GM21360 (cell line): ENCODE measurements at regions not wholly inside any gene's neighbourhood (a gene's known extent, or its start where the extent isn't known, plus 50 kb on each side); places are given as distances from the start of the nearest gene placed in this dataset.

Experiments used
- ATAC-seq: cut with Tn5 transposase; IDR thresholded peaks from one replicate; pipeline ENCODE4 v1.9.1; 2021; ENCODE audit warnings: mild to moderate bottlenecking, moderate library complexity; ENCODE audit not compliant: unreplicated experiment

GRCh38 chr1:181142096-181142958, 53.8 kb downstream of the IER5 start:
- peak; percentile 79 for ATAC-seq

GRCh38 chr1:181143102-181143859, 54.8 kb downstream of the IER5 start:
- ATAC-seq = no peak

DNA sequence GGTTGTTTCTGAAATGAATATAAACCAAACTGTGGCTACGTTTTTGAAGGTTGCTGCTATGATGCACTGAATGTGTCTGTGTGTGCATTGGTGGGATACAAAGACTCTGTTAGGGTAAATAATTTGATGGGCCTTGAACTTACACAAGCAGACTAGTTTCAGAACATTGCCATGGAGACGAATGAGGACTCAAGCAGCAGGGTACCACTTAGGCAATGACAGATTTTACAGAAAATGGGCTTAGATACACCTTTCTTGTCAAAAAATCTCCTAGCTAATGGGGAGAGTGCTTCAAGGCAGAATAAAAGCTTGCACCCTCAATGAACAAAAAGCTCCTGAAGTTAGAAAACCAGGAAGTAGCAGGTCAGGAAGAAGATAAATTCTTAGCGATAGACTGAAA, 55.7 kb downstream of the IER5 start:
- no peak for ATAC-seq

DNA sequence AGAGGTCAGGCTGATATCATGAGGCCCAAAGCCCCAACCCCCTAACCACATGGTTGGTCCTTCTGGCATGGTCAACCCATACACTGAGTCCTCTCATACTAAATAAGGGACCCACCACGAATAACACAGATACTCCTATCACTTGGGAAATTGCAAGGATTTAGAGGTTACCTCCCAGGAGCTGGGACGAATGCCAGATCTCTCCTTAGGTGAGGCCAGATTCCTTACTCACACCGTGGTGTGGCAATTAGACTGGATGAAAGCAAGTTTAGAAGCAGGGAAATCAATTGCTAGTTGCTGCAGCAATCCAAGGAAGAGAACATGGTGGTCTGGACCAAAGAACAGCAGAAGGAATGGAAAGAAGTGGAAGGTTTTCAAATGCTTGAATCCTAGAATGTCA, 60.1 kb downstream of the IER5 start:
- no peak for ATAC-seq

- peak; percentile 72 for ATAC-seq
Measured at GRCh38 chr1:181149326-181150125, 61.0 kb downstream of the IER5 start.

GRCh38 chr1:181150273-181150672, 61.8 kb downstream of the IER5 start:
- no peak for ATAC-seq

GRCh38 chr1:181150842-181151241, 62.3 kb downstream of the IER5 start:
- no peak for ATAC-seq

- ATAC-seq = no peak
Measured at GRCh38 chr1:181151378-181152326, 63.2 kb downstream of the IER5 start.

DNA sequence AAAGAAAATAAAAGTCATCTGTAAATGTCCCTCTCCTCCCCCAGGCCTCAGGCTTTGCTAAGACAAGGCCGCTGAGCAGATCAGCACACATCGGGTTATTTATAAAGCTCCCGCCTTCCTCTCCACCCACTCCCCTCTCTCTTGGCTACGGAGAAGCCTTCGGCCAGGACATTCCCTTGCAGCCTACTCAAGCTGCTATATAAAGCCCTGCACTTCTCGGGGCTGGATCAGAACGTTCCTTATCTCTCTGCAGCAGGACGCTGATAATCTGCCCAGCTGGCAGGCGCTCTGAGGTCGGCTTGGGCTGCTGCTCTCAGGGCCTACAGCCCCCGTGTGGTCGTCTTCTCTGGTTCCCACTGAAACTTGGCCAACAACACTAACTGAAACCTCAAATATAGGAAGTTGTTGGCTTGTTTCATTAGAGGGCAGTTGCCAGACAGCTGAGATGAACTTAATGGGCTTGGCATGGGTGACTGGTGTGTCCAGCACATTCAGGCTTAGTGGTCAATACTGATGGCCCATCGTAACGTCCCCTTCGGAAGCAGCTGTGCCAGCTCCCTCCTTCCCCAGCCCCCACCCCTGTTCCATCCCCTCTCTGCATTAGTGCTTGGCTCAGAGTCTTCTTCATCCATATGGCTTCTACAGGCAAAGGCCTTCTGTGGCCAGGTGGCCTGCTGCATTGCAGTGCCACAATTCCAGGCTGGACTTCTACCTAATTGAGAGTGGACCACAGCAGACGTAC, 64.6 kb downstream of the IER5 start:
- ATAC-seq = peak; percentile 76

GRCh38 chr1:181153634-181153961, 65.1 kb downstream of the IER5 start:
- no peak for ATAC-seq

- ATAC-seq = no peak
Measured at GRCh38 chr1:181155339-181155738, 66.8 kb downstream of the IER5 start.

GRCh38 chr1:181159451-181160140, 71.1 kb downstream of the IER5 start:
- ATAC-seq = no peak

- ATAC-seq = no peak
Measured at GRCh38 chr1:181160322-181160721, 71.8 kb downstream of the IER5 start.

- no peak for ATAC-seq
Measured at GRCh38 chr1:181160998-181161870, 72.7 kb downstream of the IER5 start.

DNA sequence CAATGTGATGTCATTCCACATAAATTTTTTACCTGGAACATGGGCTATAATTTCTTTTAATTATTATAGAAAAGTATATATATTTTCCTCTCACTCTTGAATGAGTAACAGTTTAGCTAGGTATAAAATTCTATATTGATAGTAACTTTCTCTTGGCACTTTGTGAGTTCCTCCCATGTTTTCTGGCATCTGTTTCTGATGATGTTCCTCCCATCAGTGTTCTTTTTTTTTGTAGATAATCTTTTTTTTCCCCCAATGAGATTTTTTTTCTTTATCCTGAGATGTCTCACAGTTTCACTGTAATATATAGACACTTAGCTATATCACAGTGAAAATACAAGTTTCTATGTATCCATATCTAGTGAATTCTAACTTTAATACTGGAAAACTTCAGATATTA, 75.2 kb downstream of the IER5 start:
- no peak for ATAC-seq

DNA sequence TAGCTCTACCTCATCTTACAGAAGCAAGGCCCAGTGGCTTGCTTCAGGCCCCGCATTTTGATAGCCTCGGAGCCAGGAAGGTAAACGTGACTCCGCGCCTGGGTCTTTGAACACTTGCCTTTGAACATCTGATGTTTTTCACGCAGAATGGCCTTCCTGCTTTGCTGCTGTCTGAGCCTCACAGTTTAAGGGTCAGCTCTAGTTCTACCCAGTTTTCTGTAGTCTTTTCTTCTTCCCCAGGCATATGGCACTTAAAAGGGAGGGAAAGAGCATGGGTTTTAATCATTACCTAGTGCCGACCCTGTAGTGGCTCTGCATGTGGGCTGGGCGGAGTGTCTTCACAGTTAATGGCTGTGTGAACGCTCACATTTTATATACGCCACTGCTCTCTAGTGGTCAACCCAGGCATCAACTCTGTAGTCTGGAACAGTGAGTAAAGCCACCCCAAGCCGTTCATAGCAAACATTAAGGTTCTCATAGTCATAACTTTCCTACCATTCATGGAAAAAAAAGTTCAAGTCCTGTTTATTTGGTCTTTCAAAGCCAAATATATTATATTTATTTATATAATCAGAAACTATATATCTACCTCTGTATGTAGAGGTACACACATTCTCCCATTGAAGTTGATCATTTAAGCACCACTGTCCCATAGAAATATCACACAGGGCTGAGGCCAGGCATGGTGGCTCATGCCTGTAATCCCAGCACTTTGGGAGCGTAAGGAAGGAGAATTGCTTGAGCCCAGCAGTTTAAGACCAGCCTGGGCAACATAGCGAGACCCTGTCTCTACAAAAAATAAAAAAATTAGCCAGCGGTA, 78.1 kb downstream of the IER5 start:
- peak; percentile 97 for ATAC-seq

GRCh38 chr1:181169281-181169865, 80.9 kb downstream of the IER5 start:
- ATAC-seq = no peak
